ENCODE measurements at regions not wholly inside any gene's neighbourhood (a gene's known extent, or its start where the extent isn't known, plus 50 kb on each side); places are given as distances from the start of the nearest gene placed in this dataset.

DNA sequence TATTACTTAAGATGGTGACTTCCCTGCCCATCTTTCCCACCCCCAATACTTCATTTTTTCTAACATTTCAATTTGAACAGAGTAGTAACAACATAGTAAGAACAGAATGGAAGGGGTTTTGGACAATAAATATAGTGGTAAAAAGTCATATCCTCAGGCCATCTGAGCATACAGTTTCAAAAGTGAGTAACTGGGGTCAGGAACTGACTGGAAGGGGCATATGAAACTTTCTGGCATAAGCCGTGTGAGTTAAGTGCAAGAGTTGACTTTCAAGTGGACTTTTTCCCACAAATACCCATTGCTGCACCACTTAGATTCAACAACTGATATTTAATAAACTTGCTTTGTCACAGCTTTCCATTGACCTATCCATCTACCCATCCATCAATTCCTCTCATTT lies 153.5 kb upstream of the IL12A start:
- no peak for DNase-seq

DNA sequence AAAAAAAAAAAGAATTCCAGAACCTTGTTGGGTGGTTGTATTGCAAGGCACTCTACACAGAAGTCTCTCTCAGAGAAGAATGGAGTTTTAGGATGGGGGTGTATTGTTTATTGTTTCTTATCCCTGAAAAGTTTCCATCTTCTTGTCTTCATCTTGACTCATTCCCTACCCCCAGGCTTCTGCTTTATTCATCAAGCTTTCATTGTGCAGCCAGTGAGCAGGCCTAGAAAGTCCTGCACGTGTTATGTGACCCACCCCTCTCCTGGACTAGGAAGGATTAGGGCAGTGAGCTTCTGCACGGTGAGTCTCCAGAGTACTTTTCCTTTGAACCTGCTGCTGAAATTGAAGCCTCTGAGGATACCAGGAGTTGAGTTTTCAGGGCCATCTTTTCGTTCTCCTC lies 150.9 kb upstream of the IL12A start:
- DNase-seq: no peak

DNA sequence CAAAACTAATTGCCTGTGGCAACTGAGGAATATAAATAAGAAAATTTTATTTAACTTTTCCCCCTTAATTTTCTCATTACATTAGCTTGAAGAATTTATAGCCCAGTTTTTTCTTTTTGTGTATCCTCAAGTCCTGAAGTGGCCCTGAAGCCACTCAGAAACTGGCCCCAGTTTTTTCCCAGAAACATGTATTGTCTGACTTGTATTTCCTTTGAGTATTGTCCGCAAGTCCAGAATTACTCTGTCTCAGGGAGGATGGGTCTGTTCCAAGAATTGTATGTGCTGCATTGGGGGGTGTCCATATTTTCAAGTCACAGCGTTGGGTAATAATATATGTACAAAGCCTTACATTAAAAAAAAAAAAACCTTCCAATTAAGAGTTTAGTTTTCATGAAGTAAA lies 149.7 kb upstream of the IL12A start:
- DNase-seq: no peak

DNA sequence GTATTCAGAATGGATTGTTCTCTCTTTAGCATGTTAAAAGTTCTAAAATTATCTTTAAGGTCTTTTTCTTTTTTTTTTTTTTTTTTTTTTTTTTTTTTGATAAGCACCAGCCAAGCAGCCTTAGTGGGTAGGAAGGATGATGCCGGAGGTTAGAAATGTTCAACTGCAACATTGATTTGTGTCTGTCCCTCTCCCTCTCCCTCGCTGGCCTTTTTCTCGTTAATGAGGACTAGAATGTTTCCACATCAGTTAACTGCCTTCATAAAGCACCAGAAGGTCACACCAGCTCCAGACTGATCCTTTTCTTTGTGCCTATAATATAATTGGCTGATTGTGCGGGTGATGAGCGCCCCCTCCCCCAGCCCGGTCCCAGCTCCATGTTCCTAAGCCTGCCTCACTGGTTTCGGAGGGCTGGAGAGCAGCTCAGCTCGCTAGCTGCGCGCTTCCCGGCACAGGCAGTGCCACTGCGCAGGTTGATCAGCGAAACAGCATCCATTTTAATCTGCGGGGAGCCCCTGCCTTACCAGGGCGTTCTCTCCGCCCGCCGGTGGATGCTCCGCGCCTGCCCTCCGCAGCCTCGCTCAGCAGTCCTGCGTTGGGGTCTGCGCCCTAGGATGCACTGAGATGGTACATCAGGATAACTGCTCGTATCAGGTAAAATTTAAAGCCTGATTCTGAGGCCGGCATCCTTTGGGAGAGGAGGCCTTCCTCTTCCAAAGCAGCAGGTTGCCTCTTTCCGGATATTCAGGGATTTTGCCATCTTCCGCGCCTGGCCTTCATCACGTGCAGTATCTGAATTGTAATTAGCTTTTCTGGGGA lies 148.9 kb upstream of the IL12A start, which contains the start of gene SCHIP1:
SCHIP1 (plus strand) TSS at position 301 of the 819 bp plus-strand sequence.
- DNase-seq: no peak

DNA sequence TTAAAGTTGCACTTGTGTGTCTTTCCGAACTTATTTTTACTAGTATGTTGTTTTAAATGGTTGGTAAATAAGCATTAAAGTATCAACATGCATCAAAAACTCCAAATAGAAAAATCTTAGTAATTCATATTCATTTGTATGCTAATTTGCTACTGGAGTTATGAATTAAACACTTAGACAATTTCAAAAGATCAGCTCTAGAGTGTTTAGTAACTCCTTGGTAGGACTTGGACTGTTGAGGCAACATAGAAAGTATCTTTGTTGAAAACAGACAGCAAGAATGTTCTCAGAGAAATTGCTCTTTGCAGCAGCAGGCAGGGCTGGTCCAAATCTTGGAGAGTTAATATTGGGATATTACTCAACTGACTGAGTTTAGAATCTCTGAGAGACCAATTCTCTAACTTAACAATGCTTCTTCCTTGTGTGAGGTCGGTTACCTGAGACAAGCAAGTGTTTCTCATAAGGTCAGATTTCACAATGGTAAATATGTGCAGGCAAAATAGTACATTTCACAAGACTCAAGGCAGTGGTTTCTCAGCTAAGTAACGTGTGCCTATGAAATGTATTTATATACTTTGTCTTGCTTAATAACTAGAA lies 147.8 kb upstream of the IL12A start:
- DNase-seq: no peak

DNA sequence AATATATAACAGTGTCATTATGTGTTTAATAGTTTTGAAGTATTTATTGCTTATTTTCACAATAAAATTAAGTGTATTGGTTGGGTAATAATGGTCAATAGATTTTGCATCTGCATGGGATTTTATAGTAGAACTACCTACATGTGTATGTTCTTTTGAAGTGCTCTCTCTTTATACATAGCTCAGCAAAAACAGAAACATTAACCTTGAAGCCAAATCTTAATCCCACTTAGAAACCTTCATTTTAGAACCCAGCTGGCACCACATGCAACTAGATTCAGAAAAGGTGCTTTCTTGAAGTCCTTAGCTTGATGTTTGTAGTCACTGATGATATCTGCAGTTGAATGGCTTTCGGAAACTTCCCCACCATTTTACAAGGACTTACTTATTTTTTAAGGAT lies 146.9 kb upstream of the IL12A start:
- no peak for DNase-seq

DNA sequence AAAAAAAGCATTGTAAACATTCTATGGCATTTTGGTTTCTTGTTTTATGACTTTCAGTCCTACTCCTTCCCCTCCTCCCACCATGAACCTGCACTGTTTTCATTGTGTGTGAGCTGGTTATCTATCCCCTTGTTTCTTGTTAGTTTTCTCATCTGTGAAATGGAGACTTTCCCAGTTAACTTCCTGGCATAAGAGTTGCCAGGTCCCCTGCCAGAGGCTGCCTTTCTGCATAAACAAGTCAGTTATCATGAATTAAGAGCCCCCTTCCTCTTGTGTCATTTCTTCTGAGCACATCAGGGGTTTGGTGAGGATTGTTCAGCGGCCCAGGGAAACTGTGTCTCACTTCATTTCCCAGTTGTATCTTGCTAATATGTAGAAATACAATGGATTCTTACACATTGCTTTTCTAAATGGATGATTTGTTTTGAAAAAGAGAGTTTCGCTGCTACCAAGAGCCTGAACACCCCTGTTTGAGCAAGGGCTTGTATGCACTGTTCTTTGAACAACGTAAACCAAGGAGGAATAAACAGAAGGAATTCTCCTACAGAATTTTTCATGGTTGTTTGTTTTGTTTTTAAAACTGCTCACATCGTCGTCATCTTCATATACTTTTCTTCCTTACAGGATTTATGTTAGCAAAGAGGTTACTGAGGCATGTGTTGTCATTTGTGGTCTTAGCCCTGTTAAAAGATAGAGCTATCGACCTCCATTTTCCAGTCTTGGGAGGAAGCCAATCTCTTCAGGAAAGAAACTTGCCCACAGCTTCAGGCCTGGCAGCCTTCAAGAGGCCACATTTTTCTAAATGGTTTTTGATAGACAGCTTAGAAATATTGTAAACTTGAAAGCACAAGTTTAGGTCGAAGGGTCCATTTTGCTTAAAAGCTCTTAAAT lies 144.6 kb upstream of the IL12A start:
- DNase-seq: no peak

DNA sequence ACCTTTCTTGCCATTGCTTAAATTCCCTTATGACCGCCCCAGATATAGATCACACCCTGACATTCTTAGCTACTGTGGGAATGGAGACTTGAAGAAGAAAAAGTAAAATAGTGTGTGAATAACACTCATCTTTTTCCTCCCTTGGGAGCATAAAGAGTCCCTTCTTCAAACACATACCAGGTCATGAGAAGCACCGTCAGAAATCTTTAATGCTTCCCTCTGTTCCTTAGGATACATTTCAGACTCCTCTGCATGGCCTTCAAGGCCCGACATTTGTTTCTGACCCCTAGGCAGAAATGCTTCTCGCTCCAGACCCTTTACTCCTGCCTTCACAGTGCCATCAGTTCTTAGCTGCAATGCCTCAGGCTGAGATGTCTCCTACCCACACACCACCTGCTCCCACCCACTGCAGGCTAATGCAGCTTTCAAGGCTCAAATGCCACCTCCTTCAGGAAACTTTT lies 143.8 kb upstream of the IL12A start:
- no peak for DNase-seq

DNA sequence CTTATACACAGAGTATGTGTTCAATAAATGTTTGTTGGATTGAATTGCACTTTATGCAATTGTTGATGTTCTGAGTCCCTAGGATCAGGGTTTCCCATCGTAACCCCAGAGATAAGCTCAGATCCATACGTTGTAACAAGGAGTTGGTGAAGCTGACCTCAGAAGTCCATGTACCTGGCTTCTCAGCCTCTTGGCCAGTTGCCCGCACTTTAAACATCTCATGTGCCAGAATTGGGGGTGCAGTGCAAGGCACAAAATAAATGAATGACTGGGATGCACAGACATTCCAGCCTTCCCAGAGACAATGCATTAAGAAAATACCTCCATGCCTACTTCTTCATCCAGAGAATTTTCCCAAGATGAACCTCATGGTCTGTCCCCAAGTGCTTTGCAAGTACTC lies 142.9 kb upstream of the IL12A start:
- no peak for DNase-seq

DNA sequence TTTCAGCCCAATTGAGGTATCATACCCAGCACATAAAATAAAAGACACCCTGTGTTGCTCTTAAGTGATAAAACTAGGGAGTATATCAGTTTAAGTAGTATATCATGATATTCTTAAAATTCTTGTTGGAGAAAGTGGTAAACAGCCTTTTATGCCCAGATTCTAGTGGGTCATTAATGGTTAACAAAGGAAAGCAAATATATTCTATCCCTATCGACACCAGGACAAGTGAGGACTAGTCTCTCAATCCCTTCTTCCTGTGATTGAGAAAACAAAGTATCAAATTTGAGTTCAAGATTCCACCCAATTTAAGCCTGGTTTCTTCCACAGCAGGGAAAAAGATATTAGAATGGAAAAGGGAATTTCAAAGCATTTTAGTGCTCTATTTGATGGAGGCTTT lies 142.4 kb upstream of the IL12A start:
- no peak for DNase-seq

DNA sequence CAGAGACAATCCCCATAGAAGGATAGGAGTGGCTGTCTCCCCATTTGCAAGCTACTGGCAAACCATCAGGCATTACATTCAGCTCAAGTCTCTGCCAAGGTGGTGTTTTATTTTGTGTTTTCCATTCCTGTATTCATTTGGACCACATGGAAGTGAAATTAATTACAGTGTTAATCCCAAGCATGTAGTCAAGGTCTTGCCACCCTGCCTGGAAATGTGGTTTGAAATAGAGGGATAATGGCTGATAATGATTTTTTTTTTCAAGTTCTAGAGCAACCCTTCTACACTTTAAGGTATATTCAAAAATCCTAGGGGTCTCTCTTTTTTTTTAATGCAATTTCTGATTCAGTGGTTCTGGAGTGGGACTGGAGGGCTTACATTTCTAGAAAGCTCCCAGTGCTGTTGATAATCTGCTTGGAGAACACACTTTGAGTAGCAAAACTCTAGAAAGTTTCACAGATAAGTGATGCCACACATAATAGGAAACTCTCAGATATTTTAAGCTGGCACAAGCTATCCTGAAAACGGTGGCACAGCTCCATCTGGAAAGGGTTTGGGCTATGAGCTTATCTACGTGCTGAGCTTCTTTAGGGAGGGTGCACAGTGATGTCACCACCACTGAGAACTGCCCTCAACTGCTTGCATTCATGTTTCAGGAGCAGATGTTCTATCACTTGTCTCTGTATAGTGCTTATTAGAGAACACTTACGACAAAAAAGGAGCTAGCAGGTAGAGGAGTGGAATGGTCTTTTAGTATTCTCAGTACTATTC lies 140.1 kb upstream of the IL12A start:
- DNase-seq: no peak

DNA sequence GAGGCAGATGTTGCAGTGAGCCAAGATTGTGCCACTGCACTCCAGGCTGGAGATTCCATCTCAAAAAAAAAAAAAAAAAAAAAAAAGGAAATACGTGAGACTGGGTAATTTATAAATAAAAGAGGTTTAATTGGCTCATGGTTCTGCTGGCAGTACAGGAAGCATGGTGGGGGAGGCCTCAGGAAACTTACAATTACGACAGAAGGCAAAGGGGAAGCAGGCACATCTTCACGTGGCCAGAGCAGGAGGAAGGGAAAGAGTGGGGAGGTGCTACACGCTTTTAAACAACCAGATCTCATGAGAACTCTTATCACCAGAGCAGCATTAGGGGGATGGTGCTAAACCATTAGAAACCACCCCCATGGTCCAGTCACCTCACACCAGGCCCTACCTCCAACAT lies 138.2 kb upstream of the IL12A start:
- DNase-seq: no peak

DNA sequence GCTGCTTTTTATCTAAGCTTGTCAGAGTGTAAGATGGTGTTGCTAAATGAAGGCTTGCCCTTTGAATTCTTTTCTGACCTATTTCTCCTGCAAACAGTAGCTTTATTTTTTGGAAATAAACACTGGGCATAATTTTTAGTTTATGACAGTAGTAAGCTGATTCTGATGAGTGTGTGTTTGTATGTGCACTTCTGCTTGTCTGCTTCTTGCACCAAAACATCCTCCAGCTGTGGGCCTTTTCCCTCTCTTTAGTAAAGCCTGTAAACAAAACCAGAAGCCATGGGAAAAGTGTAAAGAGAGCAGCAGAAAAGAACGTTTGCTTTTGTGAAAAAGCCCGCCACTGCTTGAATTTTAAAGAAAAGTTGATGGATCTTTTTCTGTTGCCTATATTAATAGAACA lies 136.4 kb upstream of the IL12A start:
- DNase-seq: no peak

DNA sequence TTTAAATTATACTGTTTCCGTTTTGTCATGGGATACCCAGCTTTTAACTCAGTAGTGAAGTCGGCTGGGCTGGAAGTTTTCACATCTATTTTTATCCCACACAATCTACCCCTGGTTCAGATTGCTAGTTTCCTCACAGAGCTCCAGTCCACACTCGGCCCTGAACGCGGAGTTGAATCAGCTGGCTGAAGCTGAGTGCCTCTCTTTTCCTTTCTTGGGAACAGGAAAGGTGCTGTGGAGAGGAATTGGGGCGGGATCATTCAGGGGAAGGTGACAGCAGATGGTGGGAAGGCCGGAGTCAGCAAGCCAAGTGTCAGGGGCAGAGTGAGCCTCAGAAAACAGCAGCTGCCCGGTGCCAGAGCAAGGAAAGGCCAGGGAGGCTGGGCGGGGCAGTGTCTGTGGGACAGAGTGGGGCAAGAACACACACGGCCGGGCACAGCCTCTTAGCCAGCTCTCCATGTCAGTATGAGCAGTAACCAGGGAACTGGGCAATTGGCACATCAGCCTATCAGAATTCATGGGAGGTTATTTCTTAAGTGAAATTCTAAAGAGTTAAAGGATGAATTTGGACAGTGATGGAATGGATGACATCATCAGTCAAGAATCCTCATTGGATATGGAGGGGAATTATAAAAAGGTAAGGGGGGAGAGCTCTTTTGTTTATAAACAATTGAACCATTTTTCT lies 135.7 kb upstream of the IL12A start:
- DNase-seq: peak; percentile 41

DNA sequence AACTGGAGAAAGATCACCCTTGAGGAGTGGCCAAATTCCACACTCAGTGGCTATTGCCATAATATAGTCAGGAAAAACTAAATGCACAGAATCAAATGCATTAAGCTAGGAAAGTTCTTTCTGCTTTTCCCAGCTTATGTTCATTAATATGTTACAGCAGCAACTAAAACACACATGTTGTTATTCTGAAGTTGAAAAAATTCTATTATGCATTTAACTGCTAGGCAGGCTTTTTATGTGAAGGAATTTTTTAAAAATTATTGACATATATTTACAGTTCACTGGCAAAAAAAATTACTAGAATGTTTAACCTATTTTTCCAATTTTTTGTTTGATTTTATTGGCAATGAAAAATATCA lies 135.2 kb upstream of the IL12A start:
- no peak for DNase-seq

DNA sequence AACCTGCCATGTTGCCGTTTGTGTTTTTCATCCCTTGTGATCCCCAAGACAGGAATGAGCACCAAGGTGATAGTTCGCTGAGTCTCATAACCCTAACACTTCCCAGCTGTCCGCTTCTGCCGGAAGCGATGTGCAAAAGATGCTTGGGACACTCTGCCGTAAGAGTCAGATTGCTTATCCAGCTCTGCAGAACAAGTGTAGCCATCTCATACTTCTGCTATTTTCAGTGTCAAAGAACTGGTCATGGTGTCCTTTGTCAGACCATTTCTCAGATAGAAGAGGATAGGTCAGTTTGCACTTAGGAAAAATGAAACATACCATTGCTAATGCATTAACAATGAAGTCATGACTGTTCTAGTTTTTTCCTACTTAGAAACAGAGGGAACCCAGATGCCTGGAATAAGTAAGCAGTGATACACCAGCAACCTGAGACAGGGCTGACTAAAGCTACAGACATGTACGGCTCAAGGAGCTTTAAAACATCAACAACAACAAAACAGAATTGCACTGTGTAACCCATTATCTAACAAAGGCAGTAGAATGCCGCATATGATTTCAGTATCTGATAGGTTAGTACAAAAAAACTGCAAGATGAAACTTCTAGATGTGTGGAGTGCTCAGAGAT lies 134.0 kb upstream of the IL12A start:
- DNase-seq: no peak

DNA sequence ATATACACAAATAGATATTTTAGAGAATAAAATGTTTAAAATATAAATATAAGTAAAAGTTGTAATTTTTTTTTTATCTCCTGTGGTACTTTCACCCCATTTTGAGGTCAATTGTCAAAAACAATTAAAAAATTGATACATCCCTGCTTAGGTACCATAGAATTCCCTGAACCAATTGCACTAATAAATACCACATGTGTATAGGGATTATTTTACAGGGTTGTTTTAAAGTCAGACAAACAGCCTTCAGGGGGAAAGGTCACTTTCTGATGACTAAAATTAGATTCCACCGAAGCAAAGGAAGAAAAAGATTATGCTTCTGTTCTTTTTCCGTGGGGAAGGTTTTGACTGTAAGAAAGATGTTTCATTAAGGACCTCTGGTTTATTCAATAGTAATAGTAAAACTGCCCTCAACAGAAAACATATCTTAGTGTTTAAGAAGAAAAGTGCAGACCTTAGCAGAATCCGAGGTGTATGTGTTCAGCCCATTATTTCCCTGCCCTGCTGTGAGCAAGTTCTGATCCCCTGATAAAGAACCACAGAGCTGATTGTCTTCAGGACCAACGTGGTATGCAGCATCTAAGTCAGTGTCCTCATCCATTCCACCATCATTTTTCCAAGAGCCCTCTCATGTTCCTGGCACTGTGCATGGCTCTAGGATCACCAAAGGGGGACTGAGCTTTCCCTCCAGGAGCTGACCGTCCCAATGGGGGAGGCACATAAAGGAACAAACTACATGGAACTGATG lies 132.9 kb upstream of the IL12A start:
- no peak for DNase-seq

DNA sequence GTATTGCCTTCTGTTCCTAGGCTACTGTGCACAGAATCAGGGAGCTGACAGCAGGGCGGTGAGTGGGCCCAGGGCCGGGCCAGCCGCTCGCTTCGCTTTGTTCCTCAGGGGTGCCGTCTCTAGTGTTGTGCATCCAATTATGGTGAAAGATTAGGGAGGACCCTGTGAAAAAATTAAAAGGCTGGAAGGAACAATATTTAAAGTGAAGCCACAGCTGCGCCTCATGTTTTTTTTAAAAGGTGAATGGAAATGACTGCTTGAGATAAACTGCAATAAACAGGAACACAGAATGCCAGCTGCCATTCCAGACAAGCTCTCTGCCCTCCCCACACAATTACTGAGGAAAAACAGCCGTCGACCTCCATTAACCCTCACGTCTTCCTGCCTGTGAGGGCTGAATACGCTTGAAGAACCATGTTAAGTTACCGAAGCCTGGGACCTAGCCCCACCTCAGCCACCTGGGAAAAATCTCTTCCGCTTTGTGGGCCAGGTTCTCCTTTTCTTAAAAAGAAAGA lies 132.0 kb upstream of the IL12A start:
- DNase-seq: no peak

DNA sequence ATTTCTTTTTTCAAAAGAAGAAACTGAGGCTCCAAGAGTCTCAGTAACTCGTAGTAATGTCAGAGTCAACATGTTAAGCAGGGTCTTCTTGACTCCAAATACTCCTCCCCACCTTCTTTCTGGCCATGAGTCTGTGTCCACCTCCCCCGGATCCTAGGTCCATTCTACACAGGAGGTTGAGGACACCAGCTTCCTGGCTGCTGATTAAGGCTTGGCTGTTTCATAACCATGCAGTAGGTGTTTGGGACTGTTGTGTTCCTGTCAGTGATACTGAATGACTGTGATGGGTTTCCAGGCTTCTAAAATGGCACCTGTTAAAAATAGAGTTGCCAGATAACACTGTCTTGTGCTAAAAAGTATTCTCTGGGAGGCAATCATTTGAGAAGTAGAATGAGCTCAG lies 130.8 kb upstream of the IL12A start:
- no peak for DNase-seq

DNA sequence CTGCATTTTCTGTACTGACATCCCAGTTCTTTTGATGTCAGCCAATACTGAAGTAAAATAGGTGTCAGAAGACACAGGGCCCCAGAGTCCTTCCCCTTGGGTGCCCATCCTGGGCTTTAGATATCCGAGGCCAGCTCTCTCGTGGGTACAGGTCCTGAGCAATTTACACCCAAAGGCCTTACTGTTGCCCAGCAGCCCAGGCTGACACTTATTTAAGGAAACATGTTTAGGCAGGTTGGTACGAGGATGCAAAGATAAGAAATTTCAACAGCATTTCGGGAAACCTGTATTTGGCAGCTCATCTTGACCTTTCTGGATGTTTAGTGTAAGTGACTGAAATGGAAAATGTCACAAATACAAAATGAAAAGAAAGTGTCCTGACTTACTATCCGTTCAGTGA lies 130.0 kb upstream of the IL12A start:
- no peak for DNase-seq

DNA sequence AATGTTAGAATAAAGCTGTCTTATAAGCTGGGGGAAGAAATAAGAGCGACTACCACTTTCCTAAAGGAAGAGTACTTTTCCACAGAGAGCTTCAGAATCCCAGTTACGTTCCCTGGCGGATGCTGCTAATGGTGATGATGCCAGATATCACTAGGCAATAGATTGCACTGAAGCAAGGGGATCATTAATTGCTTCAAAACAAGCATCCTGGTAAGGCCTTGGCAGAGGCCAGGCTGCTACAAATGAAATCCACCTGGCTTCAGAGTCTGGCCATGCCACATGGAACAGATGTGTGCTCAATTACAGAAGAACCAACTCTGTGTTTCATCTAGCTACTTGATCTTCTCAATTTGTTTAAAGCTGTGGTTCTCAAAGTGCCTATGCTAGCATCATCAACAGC lies 129.2 kb upstream of the IL12A start:
- DNase-seq: no peak

Measured in NCI-H510A treated with DMSO at 0.1 percent for 48 hours (cell line).